ENCODE measurements at regions not wholly inside any gene's neighbourhood (a gene's known extent, or its start where the extent isn't known, plus 50 kb on each side); places are given as distances from the start of the nearest gene placed in this dataset.

GRCh38 chr11:104655066-104655465 is 243.2 kb downstream of the CASP12 start:
- no peak for DNase-seq (ENCODE audit: low spot score)

DNA sequence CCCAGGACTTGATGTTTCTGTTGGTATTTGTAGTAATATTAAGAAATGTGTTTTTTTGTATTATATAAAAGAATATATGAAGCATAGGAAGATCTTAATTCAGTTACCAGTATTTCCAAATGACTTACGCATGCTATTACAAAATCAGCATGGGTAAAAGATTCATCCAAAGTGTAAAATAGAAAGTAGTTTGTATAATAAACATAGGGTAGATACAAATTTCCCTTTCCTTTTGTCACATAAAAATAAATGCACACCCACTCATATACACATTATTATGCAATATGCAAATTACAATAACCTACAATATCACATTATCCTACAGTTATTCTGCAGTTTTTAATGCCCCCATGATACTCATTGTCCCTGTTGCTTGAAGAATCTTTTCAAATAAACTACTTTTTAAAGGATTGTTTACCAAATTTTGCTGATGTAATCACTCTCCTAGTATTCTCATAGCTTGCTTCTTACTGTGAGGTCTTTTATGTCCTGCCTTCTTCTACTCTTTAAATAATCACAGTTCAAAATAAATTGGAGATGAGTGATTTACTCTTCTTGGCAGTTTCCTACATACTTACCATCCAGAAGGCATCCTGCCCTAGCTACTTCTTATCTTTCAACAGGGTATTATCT is 244.0 kb downstream of the CASP12 start:
- DNase-seq (ENCODE audit: low spot score): no peak

- DNase-seq (ENCODE audit: low spot score): peak; percentile 41
Measured at GRCh38 chr11:104653407-104653806, 244.9 kb downstream of the CASP12 start.

GRCh38 chr11:104652996-104653395 is 245.3 kb downstream of the CASP12 start:
- no peak for DNase-seq (ENCODE audit: low spot score)

GRCh38 chr11:104650234-104650633 is 248.0 kb downstream of the CASP12 start:
- DNase-seq (ENCODE audit: low spot score): no peak

- no peak for DNase-seq (ENCODE audit: low spot score)
Measured at GRCh38 chr11:104649002-104649401, 249.3 kb downstream of the CASP12 start.

- no peak for DNase-seq (ENCODE audit: low spot score)
Measured at GRCh38 chr11:104645261-104646222, 252.7 kb downstream of the CASP12 start.

GRCh38 chr11:104637662-104638170 is 260.5 kb downstream of the CASP12 start:
- DNase-seq (ENCODE audit: low spot score): no peak

DNA sequence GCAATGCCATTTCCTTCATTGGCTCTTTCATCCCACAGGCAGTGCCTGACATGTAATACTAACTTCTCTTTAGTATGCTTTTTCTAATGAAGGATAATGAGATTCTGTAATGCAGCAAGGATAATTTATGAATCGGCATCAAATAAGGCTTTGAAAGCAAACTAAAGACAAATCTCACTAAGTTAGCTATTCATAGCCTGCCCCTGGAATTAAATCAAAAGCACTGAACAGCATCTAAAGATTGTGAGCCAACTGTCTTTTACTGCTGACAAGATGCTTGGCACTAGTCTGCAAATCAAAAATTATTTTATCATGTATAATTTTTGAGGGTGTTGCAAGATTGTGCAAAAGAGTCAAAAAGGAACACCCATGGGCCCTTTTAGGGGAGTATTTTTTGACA is 265.0 kb downstream of the CASP12 start:
- no peak for DNase-seq (ENCODE audit: low spot score)

DNA sequence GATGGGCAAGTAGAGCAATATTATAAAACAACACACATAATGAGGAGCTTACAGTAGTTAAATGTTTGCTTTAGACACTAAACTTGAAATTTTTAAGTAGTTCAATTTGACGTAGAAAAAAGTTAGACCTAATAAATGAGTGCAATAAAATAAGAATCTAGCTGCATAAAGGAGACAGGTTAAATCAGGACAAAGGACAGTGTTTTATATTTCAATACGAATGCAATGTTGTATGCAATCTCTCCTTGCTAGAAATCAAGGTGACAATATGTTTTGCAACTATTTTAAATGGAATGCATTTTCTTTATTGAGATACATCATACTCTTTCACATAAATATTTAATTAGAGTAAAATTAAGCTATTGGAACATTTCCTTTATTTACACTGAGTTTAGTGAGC is 267.9 kb downstream of the CASP12 start:
- no peak for DNase-seq (ENCODE audit: low spot score)

GRCh38 chr11:104625246-104625645 is 273.0 kb downstream of the CASP12 start:
- DNase-seq (ENCODE audit: low spot score): no peak

GRCh38 chr11:104624021-104624420 is 274.2 kb downstream of the CASP12 start:
- DNase-seq (ENCODE audit: low spot score): no peak

- DNase-seq (ENCODE audit: low spot score): no peak
Measured at GRCh38 chr11:104623518-104623917, 274.7 kb downstream of the CASP12 start.

GRCh38 chr11:104620991-104621390 is 277.3 kb downstream of the CASP12 start:
- DNase-seq (ENCODE audit: low spot score): no peak

- DNase-seq (ENCODE audit: low spot score): no peak
Measured at GRCh38 chr11:104619751-104620150, 278.5 kb downstream of the CASP12 start.

GRCh38 chr11:104618954-104619353 is 279.3 kb downstream of the CASP12 start:
- no peak for DNase-seq (ENCODE audit: low spot score)

- no peak for DNase-seq (ENCODE audit: low spot score)
Measured at GRCh38 chr11:104614961-104615360, 283.3 kb downstream of the CASP12 start.

DNA sequence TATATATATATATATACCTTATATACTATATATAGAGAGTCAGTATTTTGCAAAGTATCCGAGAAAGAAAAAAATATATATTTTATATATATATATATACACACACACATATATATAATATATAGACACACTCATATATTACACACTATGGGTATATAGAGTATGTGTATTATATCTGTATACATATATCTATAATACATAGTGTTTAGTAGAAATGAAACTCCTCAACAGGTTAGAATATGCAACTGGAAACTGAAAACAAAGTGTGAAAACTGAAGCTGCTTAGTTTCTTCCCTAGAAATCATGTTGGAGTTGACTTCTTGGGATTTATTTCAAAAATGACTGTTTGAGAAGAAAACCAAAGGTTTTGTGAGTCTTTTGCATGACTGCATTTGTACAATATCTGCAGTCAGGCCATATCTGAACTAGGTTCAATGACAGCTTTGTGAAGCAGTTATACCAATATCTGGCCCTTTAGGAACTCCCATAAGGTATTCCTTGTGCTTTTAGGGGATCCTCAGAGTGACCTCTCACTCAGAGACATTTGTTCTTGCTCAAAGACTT is 284.1 kb downstream of the CASP12 start:
- no peak for DNase-seq (ENCODE audit: low spot score)

GRCh38 chr11:104610635-104611034 is 287.6 kb downstream of the CASP12 start:
- DNase-seq (ENCODE audit: low spot score): no peak

GRCh38 chr11:104609311-104610085 is 288.8 kb downstream of the CASP12 start:
- peak; percentile 70 for DNase-seq (ENCODE audit: low spot score)

GRCh38 chr11:104602643-104603042 is 295.6 kb downstream of the CASP12 start:
- DNase-seq (ENCODE audit: low spot score): no peak
